ENCODE measurements at regions not wholly inside any gene's neighbourhood (a gene's known extent, or its start where the extent isn't known, plus 50 kb on each side); places are given as distances from the start of the nearest gene placed in this dataset.
"Not testable (repeated sequence)": the region's sequence is repeated elsewhere in the genome, so short reads cannot be mapped to it uniquely, and the experiment has no call there.

GRCh38 chr14:27908484-27908883 lies 858.1 kb upstream of the FOXG1 start:
- TF ChIP-seq CTCF (IDR thresholded peaks at IDR 0.05; ENCODE audit: insufficient read depth, low read depth, low read length); EZH2 (IDR thresholded peaks at IDR 0.05; ENCODE audit: insufficient read depth, low read length): not testable (repeated sequence)
